B cell (primary cell): ENCODE measurements at regions not wholly inside any gene's neighbourhood (a gene's known extent, or its start where the extent isn't known, plus 50 kb on each side); places are given as distances from the start of the nearest gene placed in this dataset.

Source experiments
- CTCF ChIP-seq: fragments of 200-600 bp; IDR thresholded peaks from one replicate; pipeline ENCODE4 v1.8.0; 2022; ENCODE audit warnings: antibody characterized with exemption, mild to moderate bottlenecking
- EZH2 ChIP-seq: IDR thresholded peaks from 2 replicates; pipeline ENCODE4 v1.6.1; 2012; ENCODE audit warnings: borderline replicate concordance, low read depth, mild to moderate bottlenecking, moderate library complexity, low read length; ENCODE audit not compliant: insufficient read depth, poor library complexity, severe bottlenecking

- TF ChIP-seq CTCF = no peak
- TF ChIP-seq EZH2 = no peak
Measured at GRCh38 chr3:77947671-77948070, 907.8 kb downstream of the ROBO2 start.
